Eye (tissue), 1 donor: ENCODE measurements at regions not wholly inside any gene's neighbourhood (a gene's known extent, or its start where the extent isn't known, plus 50 kb on each side); places are given as distances from the start of the nearest gene placed in this dataset.
"Not testable (repeated sequence)": the region's sequence is repeated elsewhere in the genome, so short reads cannot be mapped to it uniquely, and the experiment has no call there.

ENCODE experiments used
- DNase-seq: peaks from one replicate; pipeline ENCODE4 v3.0.0-alpha.2; 2015

DNA sequence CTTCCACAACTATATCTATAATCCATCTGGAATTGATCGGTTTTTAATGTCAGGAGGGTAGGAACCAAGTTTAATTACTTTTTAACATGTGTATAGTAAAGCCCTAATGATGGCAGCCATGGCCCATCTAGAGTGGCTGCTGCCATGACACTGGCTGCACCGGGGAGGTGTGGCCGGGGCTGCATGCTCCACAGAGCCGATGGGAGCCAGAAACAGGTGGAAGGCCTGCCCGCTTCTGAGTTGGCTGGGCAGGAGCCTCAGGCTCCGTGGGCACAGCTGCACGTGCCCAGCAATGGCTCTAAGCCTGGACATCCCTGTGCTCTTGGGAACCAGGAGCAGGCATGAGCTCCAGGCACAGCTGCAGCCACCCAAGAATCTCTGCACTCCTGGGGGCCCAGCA, 73.0 kb downstream of the GBP6 start:
- no peak for DNase-seq

- not testable (repeated sequence) for DNase-seq
These were observed 74.4 kb downstream of the GBP6 start for GRCh38 chr1:89438301-89438700.

DNA sequence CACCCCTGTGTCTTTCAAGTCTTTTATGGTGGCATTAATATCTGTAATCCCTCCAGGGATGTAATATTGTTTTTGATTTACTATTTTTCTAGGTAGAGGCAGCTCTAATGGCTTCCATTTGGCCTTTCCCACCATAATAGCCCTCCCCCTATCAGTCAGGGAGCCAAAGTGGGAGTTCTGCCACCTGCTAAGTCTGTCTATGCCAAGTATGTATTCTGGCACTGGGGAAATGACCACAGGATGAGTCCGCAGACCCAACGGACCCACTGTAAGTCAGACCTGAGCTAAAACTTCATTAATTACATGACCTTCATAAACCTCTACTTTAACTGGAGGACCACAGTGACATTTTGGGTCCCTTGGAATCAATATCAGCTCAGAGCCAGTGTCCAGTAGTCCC, 77.1 kb downstream of the GBP6 start:
- DNase-seq, result no peak

- DNase-seq, result no peak
These were observed 79.8 kb upstream of the LRRC8B start for GRCh38 chr1:89444791-89445190.

GRCh38 chr1:89451011-89451410, 73.6 kb upstream of the LRRC8B start:
- DNase-seq, result no peak

DNA sequence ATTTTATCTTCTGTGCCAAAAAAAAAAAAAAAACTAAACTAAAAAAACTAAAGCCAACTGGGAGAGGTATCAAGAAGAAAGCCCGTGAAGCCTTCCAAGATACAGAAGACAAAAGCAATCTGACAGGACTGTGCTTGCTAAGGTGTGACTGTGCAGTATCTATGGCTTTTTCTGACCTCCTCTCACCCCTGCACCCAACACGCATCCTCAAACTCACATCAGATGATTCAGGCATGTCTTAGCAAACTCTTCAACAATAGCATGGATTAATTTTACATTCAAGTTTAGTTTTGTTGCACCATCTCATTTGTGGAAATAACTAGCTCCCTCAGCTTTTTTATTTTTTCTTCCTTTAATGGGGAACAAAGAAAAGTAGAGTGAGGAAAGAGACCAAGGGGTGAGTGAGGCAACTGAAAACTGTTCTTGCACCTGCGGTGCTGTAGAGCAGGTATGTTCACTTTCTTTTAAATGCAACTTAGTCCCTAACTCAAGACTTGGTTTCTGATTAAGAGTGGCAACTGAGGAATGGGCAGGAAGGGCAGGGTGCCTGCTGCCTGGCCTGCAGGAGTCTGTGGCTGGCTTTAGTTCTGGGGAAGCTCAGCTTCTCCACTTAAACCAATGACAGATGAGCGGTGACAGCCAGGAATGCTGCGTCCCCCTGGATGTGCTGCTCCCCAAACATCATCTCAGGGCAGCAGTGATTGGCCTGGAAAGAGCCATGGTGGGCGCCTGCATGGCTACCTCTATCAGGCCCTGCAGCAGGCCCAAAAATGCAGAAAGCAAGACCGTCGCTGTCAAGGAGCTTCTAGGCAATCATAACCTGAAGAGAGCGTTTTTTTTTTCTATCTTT, 71.3 kb upstream of the LRRC8B start:
- DNase-seq, result peak; percentile 17

GRCh38 chr1:89454845-89455521, 69.6 kb upstream of the LRRC8B start:
- DNase-seq, result peak; percentile 85

DNA sequence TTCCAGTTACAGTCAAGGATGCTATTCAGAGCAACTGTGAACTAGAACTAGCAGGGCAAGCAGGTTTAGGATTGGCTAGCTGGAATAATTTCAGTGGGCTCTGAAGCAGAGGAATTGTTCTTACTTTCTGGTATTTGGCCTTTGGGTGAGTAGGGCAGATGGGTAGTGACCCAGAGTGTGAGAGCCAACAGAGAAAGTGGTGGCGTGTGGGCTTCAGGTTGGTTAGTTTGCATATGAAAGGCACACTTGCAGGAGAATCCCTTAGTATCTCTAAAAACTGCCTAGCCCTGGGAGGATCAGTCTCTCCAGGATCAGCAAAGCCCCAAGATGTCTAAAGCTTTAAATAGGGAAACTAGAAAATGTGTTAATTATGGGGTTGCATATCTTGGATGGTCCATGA, 67.6 kb upstream of the LRRC8B start:
- no peak for DNase-seq

DNA sequence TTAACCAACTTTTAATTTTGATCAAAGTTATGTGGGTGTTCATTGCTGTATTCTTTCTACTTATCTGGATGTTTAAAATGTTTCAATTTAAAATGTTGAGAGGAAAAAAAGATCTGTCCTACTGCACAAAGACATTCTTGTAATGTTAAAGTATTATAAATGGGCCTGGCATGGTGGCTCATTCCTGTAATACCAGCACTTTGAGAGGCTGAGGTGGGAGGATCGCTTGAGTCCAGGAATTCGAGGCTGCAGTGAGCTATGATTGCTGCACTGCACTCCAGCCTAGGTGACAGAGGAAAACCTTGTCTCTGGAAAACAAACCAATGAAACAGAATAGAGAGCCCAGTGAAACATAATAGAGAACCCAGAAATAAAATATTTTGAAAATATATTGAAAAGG, 65.5 kb upstream of the LRRC8B start:
- DNase-seq, result no peak

GRCh38 chr1:89460325-89460724, 64.3 kb upstream of the LRRC8B start:
- DNase-seq, result no peak

GRCh38 chr1:89462250-89462649, 62.4 kb upstream of the LRRC8B start:
- DNase-seq, result no peak

- DNase-seq, result no peak
These were observed 60.6 kb upstream of the LRRC8B start for GRCh38 chr1:89464008-89464407.

DNA sequence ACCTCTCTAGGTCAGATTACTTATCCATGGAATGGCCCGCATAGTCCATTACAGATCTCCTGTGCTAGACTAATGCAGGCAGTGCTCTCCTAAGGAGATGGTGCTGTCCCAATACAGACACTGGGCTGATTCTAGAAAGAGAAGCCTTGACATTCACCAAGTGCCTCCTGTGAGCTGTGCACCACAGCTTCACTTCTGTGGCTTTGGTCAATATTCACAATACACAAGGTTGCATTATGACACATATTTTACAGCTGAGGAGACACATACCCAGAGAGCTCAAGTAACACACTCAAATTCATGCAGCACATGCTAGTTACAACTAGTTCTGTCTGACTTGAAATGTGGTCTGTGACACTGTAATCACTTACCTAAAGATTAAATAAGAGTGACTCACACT, 59.4 kb upstream of the LRRC8B start:
- DNase-seq, result no peak

DNA sequence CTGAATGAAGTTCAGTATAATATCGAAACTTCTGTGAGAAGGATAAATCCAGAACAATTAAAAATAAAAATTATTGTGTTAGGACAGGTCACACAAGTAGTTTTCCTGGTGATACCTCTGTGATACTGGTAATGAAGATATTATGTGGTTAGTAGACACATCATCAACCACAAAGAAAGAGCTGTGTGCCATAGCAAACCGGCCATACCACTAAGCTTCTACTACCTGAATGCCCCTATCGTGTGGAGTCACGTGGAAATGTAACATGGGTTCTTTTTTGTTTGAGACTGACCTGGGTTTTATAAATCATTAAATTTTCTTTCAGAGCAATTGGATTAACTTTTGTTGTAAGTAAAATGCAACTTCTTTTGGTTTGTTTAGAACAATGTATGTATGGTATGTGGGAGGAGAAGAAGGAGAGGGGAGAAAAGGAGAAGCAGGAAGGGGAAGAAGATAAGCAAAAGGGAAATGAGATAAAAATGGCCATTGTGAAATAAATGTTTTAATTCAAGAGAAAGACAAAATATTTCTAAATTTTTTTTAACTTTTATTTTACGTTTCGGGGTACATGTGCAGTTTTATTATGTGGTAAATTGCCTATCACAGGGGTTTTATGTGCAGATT, 58.2 kb upstream of the LRRC8B start:
- no peak for DNase-seq

- no peak for DNase-seq
These were observed 52.4 kb upstream of the LRRC8B start for GRCh38 chr1:89472253-89472652.

- DNase-seq, result no peak
These were observed 51.7 kb upstream of the LRRC8B start for GRCh38 chr1:89472886-89473417.
